Skeletal muscle cell (primary cell): ENCODE measurements at regions not wholly inside any gene's neighbourhood (a gene's known extent, or its start where the extent isn't known, plus 50 kb on each side); places are given as distances from the start of the nearest gene placed in this dataset.
"Not testable (repeated sequence)": the region's sequence is repeated elsewhere in the genome, so short reads cannot be mapped to it uniquely, and the experiment has no call there.

Source experiments
- DNase-seq: peaks from one replicate; pipeline ENCODE4 v3.0.0-alpha.2; 2010; ENCODE audit warnings: low read depth
- H3K4me3 ChIP-seq: 2 replicates; pipeline ENCODE4 v1.5.1; 2011; ENCODE audit warnings: low read depth, mild to moderate bottlenecking, control low read depth, low read length, moderate library complexity

DNA sequence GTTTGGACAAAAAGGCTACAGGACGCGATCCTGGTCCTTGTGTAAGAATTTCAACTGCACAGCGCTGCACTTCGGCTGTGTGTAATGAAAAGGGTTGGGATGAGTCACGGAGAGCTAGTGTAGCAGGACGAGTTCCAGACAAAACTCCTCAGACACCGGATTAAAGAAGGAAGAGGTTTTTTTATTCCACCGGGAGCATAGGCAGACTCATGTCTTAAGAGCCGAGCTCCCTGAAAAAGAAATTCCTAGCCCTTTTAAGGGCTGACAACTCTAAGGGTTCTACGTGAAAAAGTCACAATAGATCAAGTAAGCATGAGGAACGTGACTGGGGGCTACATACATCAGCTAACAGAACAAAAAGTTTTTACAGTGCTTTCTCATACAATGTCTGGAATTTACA is 54.8 kb upstream of the FAM90A1 start:
- peak; percentile 21 for DNase-seq
- H3K4me3 ChIP-seq = not testable (repeated sequence)

DNA sequence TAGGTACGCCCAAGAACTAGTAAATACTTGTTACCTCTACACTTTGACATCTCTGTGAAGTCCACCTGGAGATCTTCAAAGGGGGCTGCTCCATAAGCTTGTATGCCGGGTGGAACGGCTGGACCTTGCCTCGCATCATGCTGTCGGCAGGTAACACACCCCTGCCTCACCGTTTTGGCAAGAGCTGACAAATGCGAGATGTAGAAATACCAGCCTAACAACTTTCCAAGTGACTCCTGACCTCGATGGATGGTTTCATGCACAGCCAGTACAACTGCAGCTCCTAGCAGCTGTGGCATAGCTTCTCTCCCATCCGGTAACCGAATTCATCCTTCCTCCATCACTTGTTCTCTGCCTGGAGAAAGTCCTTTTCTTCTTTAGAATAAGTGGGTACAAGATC is 58.3 kb upstream of the FAM90A1 start:
- DNase-seq, H3K4me3 ChIP-seq: not testable (repeated sequence)

DNA sequence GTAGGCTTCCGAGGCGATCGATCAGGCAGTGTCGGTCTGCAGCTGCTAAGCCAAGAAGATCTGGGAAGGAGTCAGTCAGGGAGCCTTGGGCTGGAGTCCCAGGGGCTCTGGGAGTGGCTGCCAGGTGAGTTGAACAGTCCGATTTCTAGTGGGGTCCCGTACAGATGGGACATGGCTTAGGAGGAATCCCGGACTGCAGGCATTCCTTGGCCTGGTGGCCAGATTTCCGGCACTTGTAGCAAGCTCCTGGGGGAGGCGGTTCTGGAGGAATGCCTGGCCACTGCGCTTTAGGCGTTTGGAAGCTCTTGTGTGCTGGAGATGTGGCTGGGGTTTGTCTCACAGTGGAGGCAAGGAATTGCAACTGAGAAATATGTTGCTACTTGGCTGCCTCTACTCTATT is 64.3 kb upstream of the FAM90A1 start:
- not testable (repeated sequence) for H3K4me3 ChIP-seq, DNase-seq

DNA sequence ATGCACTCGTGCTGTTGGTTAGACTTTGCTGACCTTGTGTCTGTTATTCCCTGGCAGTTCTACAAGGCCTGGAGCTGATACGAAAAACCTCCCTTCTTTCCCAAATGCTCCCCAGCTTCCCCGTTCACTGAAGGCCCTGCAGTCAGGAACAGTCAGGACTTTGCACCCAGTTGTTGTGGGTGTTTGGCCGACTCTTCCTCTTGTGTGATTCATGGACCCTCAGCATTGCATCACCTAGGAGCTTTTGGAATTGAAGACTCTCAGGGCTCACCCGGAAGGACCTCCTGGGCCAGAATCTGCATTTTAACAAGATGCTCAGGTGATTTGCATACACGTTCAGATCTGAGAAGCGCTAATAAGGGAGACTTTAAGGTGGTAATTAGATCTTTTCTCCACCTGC is 67.2 kb upstream of the FAM90A1 start:
- DNase-seq, H3K4me3 ChIP-seq: not testable (repeated sequence)

DNA sequence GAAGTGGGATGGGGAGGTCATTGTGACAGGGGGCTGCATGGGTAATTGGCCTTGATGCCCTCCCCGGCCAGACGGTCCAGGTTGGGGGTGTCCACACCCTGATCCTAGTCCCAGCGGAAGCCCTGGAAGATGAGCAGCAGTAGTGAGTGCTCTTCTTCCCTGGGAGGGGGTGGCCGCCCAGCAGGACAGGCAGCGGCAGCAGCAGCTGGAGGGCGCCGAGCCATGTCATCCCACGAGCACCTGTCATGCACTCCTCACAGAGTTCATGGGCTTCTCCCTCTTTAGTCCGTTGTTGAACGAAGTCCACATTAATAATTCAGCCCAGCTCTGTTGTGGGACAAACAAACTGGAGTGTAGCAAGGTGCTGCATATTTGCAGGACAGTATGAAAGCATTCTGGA is 81.2 kb upstream of the FAM90A1 start:
- not testable (repeated sequence) for DNase-seq, H3K4me3 ChIP-seq

DNA sequence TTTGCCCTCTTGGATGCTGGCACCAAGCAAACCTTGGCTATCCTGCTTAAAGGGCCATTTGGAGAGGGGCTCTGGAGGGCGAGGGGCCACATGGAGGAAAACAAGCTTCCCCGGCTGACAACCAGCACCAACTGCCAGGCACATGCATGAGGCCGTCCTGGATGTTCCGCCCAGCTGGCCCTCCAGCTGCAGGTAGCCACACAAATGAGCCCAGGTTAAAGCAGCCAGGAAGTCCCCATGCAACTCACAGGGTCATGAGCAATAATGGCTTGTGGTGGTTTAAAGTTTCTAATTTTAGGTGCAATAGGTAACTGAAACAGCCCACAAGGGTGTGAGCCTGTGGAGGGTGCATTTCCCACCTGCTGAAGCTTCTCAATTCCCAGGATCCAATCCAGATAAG is 88.6 kb upstream of the FAM90A1 start:
- DNase-seq, H3K4me3 ChIP-seq: not testable (repeated sequence)

DNA sequence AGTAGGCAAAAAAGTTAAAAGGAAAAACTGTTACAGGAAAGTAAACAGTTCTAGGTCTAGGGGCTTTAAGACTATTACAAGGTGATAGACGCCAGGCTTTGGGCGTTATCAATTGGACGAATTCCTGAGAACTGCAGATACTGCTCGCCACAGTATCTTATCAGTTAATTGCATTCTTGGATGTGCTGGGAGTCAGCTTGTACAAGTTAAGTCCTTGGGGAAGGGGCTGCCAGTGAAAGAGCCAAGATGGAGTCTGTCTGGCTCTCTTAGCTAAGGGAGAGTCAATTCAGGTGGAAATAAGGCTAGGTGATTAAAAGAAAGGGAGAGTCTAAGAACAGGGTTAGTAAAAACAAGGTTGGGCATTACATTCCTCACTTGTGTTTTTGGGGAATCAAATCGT is 90.3 kb upstream of the FAM90A1 start:
- DNase-seq, H3K4me3 ChIP-seq: not testable (repeated sequence)

DNA sequence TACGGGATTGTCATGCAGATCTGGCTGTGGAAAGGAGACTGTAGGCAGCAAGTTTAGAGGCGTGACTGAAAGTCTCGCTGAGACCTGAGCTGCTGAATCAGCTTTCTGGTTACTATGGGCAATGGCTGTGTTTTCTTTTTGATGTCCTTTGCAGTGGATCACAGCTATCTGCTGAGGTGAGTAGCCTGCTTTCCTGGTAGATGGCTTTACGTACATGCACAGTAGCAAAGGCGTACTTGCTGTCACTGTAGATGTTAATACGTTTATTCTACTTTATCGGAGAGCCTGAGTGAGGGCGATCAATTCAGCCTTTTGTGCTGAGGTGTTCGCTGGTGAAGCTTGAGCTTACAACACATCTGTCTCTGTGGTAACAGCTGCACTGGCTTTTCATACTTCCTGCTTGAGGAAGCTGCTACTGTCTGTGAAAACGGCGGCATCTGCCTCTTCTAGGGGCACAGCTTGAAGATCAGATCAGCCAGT is 92.9 kb upstream of the FAM90A1 start:
- peak overlapping the region; percentile 15 for H3K4me3 ChIP-seq

DNA sequence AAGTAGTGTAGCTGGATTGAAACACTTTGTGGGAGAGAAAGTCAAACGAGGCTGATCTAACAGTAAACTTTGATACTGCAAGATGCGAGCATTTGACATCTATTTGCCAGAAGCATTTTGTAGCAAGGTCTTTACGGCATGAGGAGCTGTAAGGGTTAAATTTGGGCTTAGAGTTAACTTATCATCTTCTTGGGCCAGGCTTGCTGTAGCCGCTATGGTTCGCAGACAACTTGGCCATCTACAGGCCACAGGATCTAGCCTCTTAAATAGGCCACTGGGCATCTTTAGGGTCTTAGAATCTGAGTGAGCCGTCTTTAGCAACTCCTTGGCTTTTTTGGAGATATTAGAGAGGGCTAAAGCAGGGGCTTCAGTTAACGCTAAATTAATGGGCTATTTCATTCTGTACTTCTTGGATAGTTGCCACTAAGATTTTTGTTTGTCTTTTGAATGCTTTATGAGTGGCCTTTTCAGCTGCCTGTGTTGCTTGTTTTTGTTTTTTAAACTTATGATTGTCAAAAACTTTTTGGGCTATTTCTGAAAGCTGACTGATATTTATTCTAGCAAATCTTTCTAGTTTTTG is 93.5 kb upstream of the FAM90A1 start:
- DNase-seq = not testable (repeated sequence)

More for the DNA sequence above, 92.9 kb upstream of the FAM90A1 start:
- peak; percentile 2 for DNase-seq

DNA sequence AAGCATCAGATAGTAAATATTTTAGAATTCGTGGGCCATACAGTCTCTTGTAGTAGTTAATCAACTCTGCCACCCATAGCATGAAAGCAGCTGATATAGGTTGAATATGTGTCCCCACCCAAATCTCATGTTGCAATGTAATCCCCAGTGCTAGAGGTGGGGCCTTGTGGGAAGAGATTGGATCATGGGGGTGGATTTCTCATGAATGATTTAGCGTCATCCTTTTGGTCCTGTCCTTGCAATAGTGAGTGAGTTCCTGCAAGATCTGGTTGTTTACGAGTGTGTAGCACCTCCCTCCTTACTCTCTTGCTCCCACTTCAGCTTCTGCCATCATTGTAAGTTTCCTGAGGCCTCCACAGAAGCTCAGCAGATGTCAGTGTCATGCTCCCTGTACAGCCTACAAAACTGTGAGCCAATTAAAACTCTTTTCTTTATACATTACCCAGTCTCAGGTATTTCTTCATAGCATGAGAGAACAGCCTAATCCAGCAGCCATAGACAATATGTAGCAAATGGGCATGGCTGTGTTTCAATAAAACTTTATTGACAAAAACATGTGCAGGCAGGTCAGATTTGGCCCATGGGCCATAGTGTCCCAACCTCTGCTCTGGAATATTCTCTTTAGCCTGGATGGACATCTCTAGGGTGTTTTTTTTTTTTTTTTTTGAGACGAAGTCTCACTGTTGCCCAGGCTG is 97.9 kb upstream of the FAM90A1 start:
- not testable (repeated sequence) for DNase-seq, H3K4me3 ChIP-seq

More for the DNA sequence above, 93.5 kb upstream of the FAM90A1 start:
- not testable (repeated sequence) for H3K4me3 ChIP-seq

DNA sequence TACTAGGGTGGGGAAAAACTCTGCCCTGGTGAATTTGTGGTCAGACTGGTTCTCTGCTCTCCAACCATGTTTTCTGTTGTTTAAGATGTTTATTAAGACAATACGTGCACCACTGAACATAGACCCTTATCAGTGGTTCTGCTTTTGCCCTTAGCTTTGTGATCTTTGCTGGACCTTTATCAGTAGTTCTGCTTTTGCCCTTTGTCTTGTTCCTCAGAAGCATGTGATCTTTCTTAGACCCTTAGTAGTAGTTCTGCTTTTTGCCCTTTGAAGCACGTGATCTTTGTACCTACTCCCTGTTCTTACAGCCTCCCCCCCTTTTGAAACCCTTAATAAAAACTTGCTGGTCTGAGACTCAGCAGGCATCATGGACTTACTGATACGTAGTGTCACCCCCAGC is 101.4 kb upstream of the FAM90A1 start:
- not testable (repeated sequence) for H3K4me3 ChIP-seq, DNase-seq

DNA sequence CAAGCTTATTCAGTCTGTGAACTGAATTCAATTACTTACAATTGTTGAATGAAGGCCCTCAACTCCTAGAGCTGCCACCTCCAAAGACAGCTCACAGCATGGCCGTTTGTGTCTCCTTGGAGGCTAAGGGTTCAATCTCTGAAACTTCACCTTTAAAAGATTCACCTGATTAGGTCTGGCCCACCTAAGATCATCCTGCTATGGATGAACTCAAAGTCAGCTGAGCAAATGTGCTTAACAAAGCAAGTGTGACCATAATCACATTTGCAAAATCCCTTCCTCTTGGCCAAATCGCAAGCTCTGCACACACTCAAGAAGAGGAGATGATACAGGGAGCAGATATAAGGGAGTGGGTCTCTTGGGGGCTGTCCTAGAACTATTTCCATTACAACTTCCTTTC is 105.0 kb upstream of the FAM90A1 start:
- not testable (repeated sequence) for H3K4me3 ChIP-seq, DNase-seq

DNA sequence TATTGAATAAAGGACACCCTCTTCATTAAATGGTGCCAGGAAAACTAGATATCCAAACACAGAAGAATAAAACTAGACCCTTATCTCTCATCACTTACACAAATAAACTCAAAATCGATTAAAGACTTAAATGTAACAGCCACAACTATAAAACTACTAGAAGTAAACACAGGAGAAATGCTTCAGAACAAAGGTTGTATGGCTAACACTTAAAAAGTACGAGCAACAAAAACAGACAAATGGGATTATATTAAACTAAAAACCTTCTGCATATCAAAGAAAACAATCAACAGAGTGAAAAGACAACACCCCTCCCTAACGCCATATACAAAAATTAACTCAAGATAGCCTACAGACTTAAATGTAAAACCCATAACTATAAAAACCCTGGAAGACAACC is 104.7 kb upstream of the CLEC6A start:
- not testable (repeated sequence) for DNase-seq, H3K4me3 ChIP-seq

DNA sequence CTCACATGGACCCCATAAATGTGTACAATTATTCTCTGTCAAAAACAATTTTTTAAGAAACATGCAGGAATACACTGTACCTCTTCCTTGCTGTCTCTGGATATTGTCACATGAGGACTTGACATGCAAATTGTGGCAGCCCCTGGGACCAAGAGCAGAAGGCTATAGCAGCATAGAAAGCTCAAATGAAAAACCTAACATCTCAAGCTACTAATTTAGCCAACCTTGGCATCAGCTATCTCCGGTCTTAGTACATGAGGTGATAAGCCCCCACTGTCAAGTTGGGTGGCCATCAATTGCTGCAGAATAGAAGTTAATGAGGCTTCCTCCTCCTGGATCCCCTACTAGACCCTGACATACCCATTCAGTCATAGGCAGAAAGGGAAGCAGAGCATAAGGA is 101.0 kb upstream of the CLEC6A start:
- not testable (repeated sequence) for H3K4me3 ChIP-seq, DNase-seq

DNA sequence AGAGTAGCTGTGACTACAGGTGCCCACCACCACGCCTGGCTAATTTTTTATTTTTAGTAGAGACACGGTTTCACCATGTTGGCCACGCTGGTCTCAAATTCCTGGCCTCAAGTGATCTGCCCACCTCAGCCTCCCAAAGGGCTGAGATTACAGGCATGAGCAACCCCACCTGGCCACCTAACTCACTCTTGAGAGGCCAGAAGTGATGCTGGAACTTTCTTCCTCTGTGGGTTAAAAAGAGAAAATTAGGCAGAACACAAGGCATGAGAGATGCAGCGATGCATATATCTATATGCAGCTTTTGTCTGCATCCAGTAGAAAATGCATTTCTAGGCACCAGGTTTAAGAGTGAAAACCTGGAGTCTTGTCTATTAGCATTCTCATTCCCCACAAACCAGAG is 100.2 kb upstream of the CLEC6A start:
- H3K4me3 ChIP-seq, DNase-seq: not testable (repeated sequence)

DNA sequence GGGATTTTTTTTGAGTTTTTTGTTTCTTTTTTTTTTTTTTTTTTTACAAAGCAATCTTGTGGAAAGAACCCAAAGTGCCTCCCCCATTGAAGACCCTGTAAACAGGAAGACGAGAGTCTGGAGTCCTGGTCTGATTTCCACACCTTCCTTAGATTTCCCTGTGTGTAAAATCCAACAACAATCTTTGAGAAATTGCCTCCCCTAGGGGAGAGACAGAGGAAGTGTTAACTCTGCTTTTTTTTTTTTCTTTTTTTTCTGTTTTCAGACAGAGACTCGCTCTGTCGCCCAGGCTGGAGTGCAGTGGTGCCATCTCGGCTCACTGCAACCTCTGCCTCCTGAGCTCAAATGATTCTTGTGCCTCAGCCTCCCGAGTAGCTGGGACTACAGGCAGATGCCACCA is 82.0 kb upstream of the CLEC6A start:
- H3K4me3 ChIP-seq, DNase-seq: not testable (repeated sequence)

DNA sequence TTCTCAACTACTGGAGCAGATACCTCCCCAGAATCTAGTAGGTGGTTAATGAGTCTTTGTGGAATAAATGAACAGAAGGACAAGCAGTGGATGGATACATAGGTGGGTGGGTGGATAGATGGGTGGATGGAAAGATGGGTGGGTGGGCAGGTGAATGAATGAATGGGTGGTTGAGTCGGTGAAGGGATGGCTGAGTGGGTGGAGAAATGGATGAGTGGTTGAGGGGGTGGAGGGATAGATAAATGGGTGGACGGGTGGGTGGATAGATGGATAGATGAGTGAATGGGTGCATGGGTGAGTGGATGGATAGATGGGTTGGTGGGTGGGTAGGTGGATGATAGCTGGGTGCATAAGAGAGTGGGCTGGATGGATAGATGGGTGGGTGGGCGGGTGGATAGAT is 80.6 kb upstream of the CLEC6A start:
- not testable (repeated sequence) for DNase-seq, H3K4me3 ChIP-seq

DNA sequence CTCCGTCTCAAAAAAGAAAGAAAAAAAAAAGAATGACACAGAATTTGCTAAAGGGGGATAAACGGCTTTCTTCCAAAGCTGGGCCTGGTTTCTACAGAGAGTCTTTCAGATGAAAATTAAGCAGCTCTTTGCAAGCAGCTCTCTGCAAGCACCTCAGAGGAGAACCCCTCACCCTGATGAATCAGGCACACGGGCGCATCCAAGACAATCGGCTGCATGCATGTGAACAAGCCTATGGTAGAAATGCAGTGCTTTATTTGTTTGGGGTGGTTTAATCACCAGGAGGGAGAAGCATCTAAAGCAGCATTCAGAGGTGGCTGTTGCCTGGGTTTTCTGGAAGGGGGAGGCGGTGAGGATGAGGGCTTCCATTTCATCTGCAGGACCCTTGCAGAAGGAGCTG is 78.0 kb upstream of the CLEC6A start:
- H3K4me3 ChIP-seq, DNase-seq: not testable (repeated sequence)

DNA sequence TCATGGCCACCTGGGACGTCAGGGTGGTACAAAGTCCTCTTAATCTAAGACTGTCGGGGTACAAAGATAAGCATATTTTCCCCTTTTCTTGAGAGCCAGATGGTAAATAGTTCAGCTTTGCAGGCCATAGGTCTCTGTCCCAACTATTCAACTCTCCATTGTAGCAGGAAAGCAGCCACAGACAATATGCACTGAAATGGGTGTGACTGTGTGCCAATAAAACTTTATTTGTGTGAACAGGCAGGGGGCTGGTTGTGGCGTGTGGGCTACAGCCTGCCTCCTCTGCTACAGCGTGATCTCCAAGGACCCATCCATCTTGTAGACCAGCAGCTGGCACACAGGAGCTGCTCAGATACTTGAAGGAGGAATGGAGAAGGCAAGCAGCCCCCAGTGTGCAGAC is 73.2 kb upstream of the CLEC6A start:
- not testable (repeated sequence) for H3K4me3 ChIP-seq

DNA sequence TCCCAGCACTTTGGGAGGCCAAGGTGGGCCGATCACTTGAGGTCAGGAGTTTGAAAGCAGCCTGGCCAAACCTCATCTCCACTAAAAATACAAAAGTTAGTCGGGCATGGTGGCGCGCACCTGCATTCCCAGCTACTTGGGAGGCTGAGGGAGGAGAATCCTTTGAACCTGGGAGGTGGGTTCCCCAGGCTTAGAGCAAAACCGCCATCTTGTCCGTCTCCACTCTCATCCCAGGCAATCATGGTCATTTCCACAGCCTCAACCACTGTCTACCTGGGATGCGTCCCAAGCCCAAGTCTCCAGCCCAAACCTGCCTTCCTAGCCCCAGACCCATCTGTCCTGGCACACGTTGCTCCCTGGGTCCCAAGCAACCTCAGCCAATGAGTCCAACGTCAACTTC is 71.1 kb upstream of the CLEC6A start:
- not testable (repeated sequence) for DNase-seq, H3K4me3 ChIP-seq

More for the DNA sequence above, 73.2 kb upstream of the CLEC6A start:
- DNase-seq = not testable (repeated sequence)

DNA sequence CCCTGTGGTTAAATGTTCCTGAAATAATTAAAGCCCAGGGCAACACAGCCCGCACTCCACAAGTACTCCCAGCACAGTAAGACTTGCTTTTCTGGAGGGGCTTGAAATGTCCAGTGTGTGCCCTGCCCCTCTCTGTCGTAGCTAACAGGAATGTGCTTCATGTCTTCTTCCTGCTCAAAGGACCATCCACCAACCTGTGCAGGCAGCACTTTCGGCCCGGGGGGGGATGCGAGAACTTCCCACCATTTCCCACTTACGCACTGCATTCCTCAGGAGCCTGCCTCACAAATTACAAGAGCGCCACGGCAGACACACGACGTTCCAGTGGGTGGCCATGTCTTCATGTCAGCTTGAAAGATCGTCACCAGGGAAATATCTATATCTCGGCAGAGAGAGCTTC is 70.3 kb upstream of the CLEC6A start:
- not testable (repeated sequence) for DNase-seq, H3K4me3 ChIP-seq
